Panc1 (cell line): ENCODE measurements at regions not wholly inside any gene's neighbourhood (a gene's known extent, or its start where the extent isn't known, plus 50 kb on each side); places are given as distances from the start of the nearest gene placed in this dataset.

ENCODE experiments used
- ATAC-seq: fragments of 200-7000 bp; cut with Tn5 transposase; 2 replicates; pipeline ENCODE4 v1.9.1; 2020; ENCODE audit warnings: mild to moderate bottlenecking, moderate library complexity
- BruUV-seq: library from RNA; stranded (reverse); fragments of 400-500 nt; replicated peaks from 2 replicates; lab custom pipeline; 2021; lab: Mats Ljungman, UMichigan
- CTCF ChIA-PET: fragments of 300-600 bp; sonication (Branson Sonifier 250); formaldehyde crosslinking; loops from one replicate; lab custom pipeline; 2022; ENCODE audit warnings: antibody characterized with exemption; lab: Charles Lee
- POLR2A ChIA-PET: fragments of 300-600 bp; sonication (Branson Sonifier 250); formaldehyde crosslinking; loops from one replicate; lab custom pipeline; 2022; ENCODE audit warnings: antibody characterized with exemption; lab: Charles Lee
- DNase-seq: peaks from one replicate; pipeline ENCODE4 v3.0.0-alpha.2; 2010; ENCODE audit warnings: low read depth, low spot score
- H3K27ac ChIP-seq: 2 replicates; pipeline ENCODE4 v1.5.1; 2011; ENCODE audit warnings: mild to moderate bottlenecking, low read length, inconsistent platforms
- H3K27me3 ChIP-seq: fragments of 200-500 bp; sonication (Bioruptor generic); 2 replicates; pipeline ENCODE4 v1.6.0; 2014; ENCODE audit warnings: low read length, inconsistent platforms; ENCODE audit not compliant: control insufficient read depth, insufficient read depth
- H3K36me3 ChIP-seq: fragments of 200-500 bp; sonication (Bioruptor generic); 2 replicates; pipeline ENCODE4 v1.5.1; 2014; ENCODE audit warnings: inconsistent platforms, mild to moderate bottlenecking, low read length, moderate library complexity; ENCODE audit not compliant: control insufficient read depth, insufficient read depth
- H3K4me1 ChIP-seq: 2 replicates; pipeline ENCODE4 v1.5.1; 2011; ENCODE audit warnings: inconsistent platforms, mild to moderate bottlenecking, low read length, moderate library complexity; ENCODE audit not compliant: control insufficient read depth, insufficient read depth
- H3K4me3 ChIP-seq, 2 experiments: 2 replicates each; pipeline ENCODE4 v1.5.1; 2011 to 2012; ENCODE audit warnings: low read depth in 2 of 2, low read length in 2 of 2, mild to moderate bottlenecking in 2 of 2, inconsistent platforms in 1 of 2, moderate library complexity in 1 of 2
- H3K9me3 ChIP-seq: fragments of 200-500 bp; sonication (Bioruptor generic); 2 replicates; pipeline ENCODE4 v1.5.1; 2014; ENCODE audit warnings: low read depth, mild to moderate bottlenecking, inconsistent platforms, low read length, moderate library complexity; ENCODE audit not compliant: control insufficient read depth, insufficient read depth
- CTCF ChIP-seq: fragments of 450-650 bp; IDR thresholded peaks from 2 replicates; pipeline ENCODE4 v1.5.1; 2017; ENCODE audit warnings: mild to moderate bottlenecking
- POLR2AphosphoS5 ChIP-seq: IDR thresholded peaks from 2 replicates; pipeline ENCODE4 v1.6.1; 2012; ENCODE audit warnings: mild to moderate bottlenecking, low read depth, low read length, moderate library complexity
- REST ChIP-seq, 2 experiments: IDR thresholded peaks; 2 replicates each; pipeline ENCODE4 v1.6.1; 2011 to 2012; ENCODE audit warnings: low read depth in 2 of 2, control low read depth in 1 of 2, low read length in 1 of 2, mild to moderate bottlenecking in 1 of 2, moderate library complexity in 1 of 2; ENCODE audit not compliant: insufficient read depth in 1 of 2
- SIN3A ChIP-seq: IDR thresholded peaks from 2 replicates; pipeline ENCODE4 v1.6.1; 2012; ENCODE audit warnings: low read depth, mild to moderate bottlenecking, low read length, moderate library complexity, borderline replicate concordance; ENCODE audit not compliant: insufficient read depth
- TCF7L2 ChIP-seq: IDR thresholded peaks from 2 replicates; pipeline ENCODE4 v1.6.1; 2011; ENCODE audit warnings: mild to moderate bottlenecking, low read depth, low read length, inconsistent platforms
- in situ Hi-C: cut with HindIII; loops from 2 replicates; pipeline ENCODE4 v1.10.0; 2016; ENCODE audit warnings: low sequenced_read_pairs, low pct_unique_long_range_greater_than_20kb
- intact Hi-C: fragments of 100-400 bp; cut with micrococcal nuclease; formaldehyde crosslinking; loops from one replicate; pipeline ENCODE4 v1.10.0; 2022; ENCODE audit not compliant: unreplicated experiment

DNA sequence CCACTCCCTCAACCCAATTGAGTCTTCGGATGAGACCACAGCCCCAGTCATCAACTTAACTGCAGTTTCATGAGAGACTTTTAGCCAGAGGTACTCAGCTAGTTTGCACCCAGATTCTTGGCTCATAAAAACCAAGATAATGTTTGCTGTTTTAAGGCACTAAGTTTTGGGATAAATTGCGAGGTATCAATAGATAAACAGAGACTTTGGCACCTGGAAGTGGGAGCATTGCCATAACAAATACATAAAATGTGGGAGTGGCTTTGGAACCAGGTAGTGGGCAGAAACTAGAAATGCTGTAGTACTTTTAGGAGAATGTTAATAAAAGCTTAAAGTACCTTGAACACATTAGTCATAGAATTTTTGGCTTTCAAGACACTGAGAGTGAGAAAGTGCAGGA lies 439.8 kb downstream of the SH3GL2 start:
- BruUV-seq = no TSS peak
- DNase-seq (no peak), ATAC-seq (no peak)
- no peak overlapping the region for H3K27ac ChIP-seq
- no peaks in the 10 kb centered on the region for H3K27me3 ChIP-seq
- no peak for TF ChIP-seq REST (IDR thresholded peaks at IDR 0.05; ENCODE audit: insufficient read depth in 1 of 2, low read depth in 2 of 2, low read length in 1 of 2)
- no peak for TF ChIP-seq POLR2AphosphoS5
- no peak for TF ChIP-seq TCF7L2
- no peak for TF ChIP-seq CTCF
- no peaks in the 10 kb centered on the region for H3K9me3 ChIP-seq
- intact Hi-C loops = no loop called here
- CTCF ChIA-PET = no interaction called here
- no peak overlapping the region for H3K4me3 ChIP-seq
- no peaks in the 10 kb centered on the region for H3K36me3 ChIP-seq
- POLR2A ChIA-PET = no interaction called here
- H3K4me1 ChIP-seq = no peaks in the 10 kb centered on the region
- in situ Hi-C loops = no loop called here

- Histone ChIP-seq H3K27me3 (no peaks in the 10 kb centered on the region), H3K4me1 (no peaks in the 10 kb centered on the region), H3K4me3 (no peak overlapping the region), H3K9me3 (no peaks in the 10 kb centered on the region), H3K27ac (no peak overlapping the region), H3K36me3 (no peaks in the 10 kb centered on the region)
- intact Hi-C loops (no loop called here), in situ Hi-C loops (no loop called here)
- ChIA-PET CTCF (no interaction called here), POLR2A (no interaction called here)
- no peak for TF ChIP-seq CTCF
- no peak for TF ChIP-seq SIN3A
- no peak for TF ChIP-seq POLR2AphosphoS5
- no peak for TF ChIP-seq REST (IDR thresholded peaks at IDR 0.05; ENCODE audit: insufficient read depth in 1 of 2, low read depth in 2 of 2, low read length in 1 of 2)
- ATAC-seq = no peak
- no TSS peak for BruUV-seq
- DNase-seq = no peak
Observed at GRCh38 chr9:18020121-18020745, 441.4 kb downstream of the SH3GL2 start.
